Karpas-422 (cell line): ENCODE measurements at regions not wholly inside any gene's neighbourhood (a gene's known extent, or its start where the extent isn't known, plus 50 kb on each side); places are given as distances from the start of the nearest gene placed in this dataset.

Experiments used
- DNase-seq: peaks from one replicate; pipeline ENCODE4 v3.0.0-alpha.2; 2015
- H2AFZ ChIP-seq: fragments of 200-600 bp; sonication (generic); 2 replicates; pipeline ENCODE4 v1.6.1; 2014; ENCODE audit warnings: antibody characterized with exemption, low read length, mixed read lengths
- H3K27ac ChIP-seq: fragments of 200-600 bp; sonication (generic); 2 replicates; pipeline ENCODE4 v1.5.1; 2014; ENCODE audit warnings: mild to moderate bottlenecking, low read length, moderate library complexity
- H3K27me3 ChIP-seq: fragments of 200-600 bp; sonication (generic); 2 replicates; pipeline ENCODE4 v1.6.1; 2014; ENCODE audit warnings: low read length, mixed read lengths
- H3K36me3 ChIP-seq: fragments of 200-600 bp; sonication (generic); 2 replicates; pipeline ENCODE4 v1.6.1; 2014; ENCODE audit warnings: low read length, mixed read lengths; ENCODE audit not compliant: insufficient read depth
- H3K4me1 ChIP-seq: fragments of 200-600 bp; sonication (generic); 2 replicates; pipeline ENCODE4 v1.6.1; 2014; ENCODE audit warnings: mild to moderate bottlenecking, low read length, mixed read lengths
- H3K4me2 ChIP-seq: fragments of 200-600 bp; sonication (generic); 2 replicates; pipeline ENCODE4 v1.6.1; 2014; ENCODE audit warnings: low read length, low read depth, mild to moderate bottlenecking; ENCODE audit not compliant: poor library complexity, severe bottlenecking
- H3K4me3 ChIP-seq: fragments of 200-600 bp; sonication (generic); 2 replicates; pipeline ENCODE4 v1.5.1; 2014; ENCODE audit warnings: mild to moderate bottlenecking, antibody characterized with exemption, low read length, mixed read lengths
- H3K79me2 ChIP-seq: fragments of 200-600 bp; sonication (generic); 2 replicates; pipeline ENCODE4 v1.6.1; 2014; ENCODE audit warnings: mild to moderate bottlenecking, low read length, mixed read lengths
- H3K9ac ChIP-seq: fragments of 200-600 bp; sonication (generic); 2 replicates; pipeline ENCODE4 v1.6.0; 2014; ENCODE audit warnings: low read length
- H3K9me2 ChIP-seq: fragments of 200-600 bp; sonication (generic), shearing (Covaris generic); replicated peaks from 2 replicates; pipeline ENCODE4 v1.6.0; 2014; ENCODE audit warnings: mild to moderate bottlenecking, low read length, moderate library complexity; ENCODE audit not compliant: insufficient read depth
- H3K9me3 ChIP-seq: fragments of 300-700, 200-600 bp; sonication (generic); 2 replicates; pipeline ENCODE4 v1.6.1; 2014; ENCODE audit warnings: low read length, mixed read lengths
- H4K20me1 ChIP-seq: fragments of 200-600 bp; sonication (generic); 2 replicates; pipeline ENCODE4 v1.6.1; 2014; ENCODE audit warnings: mild to moderate bottlenecking, antibody characterized with exemption, low read length, low read depth; ENCODE audit not compliant: insufficient read depth

GRCh38 chr6:43871284-43871683 lies 101.3 kb downstream of the VEGFA start:
- no peaks in the 10 kb centered on the region for H3K9me3 ChIP-seq
- no peaks in the 10 kb centered on the region for H3K9me2 ChIP-seq
- no peaks in the 10 kb centered on the region for H3K27me3 ChIP-seq
- no peak overlapping the region for H2AFZ ChIP-seq
- no peaks in the 10 kb centered on the region for H4K20me1 ChIP-seq
- no peak overlapping the region for H3K4me2 ChIP-seq
- H3K4me3 ChIP-seq: no peak overlapping the region
- no peaks in the 10 kb centered on the region for H3K79me2 ChIP-seq
- no peak for DNase-seq
- no peak overlapping the region for H3K9ac ChIP-seq
- no peak overlapping the region for H3K27ac ChIP-seq
- H3K4me1 ChIP-seq: no peaks in the 10 kb centered on the region
- no peaks in the 10 kb centered on the region for H3K36me3 ChIP-seq

DNA sequence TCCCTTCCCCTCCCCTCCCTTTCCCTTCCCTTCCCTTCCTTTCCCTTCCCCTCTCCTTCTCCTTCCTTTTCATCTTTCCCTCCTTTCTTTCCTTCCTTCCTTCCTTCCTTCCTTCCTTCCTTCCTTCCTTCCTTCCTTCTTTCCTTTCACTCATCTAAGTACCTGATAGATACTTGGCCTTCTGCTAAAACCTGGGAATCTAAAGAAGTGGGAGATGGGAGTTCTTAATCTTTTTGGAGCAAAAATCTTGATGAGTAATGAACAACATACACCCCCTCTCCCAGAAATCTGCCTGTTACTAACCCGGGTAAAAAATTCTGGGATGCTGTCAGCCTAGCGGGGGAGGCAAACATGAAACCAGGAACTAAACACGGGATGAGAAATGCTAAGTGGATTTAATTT lies 100.7 kb downstream of the VEGFA start:
- H3K27ac ChIP-seq: no peak overlapping the region
- H3K4me3 ChIP-seq: no peak overlapping the region
- H4K20me1 ChIP-seq: no peaks in the 10 kb centered on the region

DNA sequence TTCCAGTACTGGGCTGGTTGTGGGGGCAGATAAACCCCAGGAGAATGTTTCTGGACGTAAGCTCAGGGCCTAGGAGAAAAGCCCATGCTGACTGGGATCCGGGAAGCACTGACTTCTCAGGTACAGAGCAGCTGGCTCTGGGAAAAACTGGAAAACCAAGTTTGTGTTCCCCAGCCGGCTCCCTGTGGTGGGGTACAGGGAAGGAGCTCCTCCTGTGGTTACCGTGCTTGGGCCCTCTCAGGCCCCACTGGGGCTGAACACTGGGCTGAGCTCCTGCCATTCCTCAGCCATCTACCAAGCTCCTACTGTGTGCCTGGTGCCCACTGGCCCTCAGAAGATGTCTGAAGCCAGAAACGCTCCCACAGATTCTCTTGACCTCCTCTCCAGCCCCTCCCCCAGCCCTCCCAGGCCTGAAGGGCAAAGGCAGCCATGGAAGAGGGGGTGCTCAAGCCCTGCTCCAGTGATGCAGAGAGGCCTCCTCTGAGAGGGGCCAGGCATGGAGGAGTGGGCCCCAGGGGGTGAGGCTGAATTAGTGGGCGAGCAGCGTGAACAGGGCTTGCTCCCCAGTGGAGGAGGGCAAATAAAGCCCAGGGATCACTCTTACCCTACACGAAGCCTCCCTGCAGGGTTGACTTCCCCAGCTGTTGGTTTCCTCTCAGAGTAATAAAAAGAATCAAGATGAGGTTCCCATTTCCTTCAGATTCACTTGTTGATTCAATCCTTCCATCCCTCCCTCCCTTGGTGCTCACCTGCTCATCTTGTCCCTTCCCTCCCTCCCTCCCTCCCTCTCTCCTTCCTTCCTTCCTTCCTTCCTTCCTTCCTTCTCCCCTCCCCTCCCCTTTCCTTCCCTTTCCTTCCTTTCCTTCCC lies 100.0 kb downstream of the VEGFA start:
- Histone ChIP-seq H3K79me2 (no peaks in the 10 kb centered on the region), H4K20me1 (no peaks in the 10 kb centered on the region), H3K4me1 (no peaks in the 10 kb centered on the region), H3K4me3 (no peak overlapping the region), H3K36me3 (no peaks in the 10 kb centered on the region), H3K27ac (no peak overlapping the region), H3K4me2 (no peak overlapping the region), H3K9ac (no peak overlapping the region), H3K9me2 (no peaks in the 10 kb centered on the region), H3K9me3 (no peaks in the 10 kb centered on the region), H3K27me3 (no peaks in the 10 kb centered on the region), H2AFZ (no peak overlapping the region)
- DNase-seq: no peak

More for the DNA sequence above, 100.7 kb downstream of the VEGFA start:
- H3K36me3 ChIP-seq: no peaks in the 10 kb centered on the region
- no peaks in the 10 kb centered on the region for H3K4me1 ChIP-seq
- no peaks in the 10 kb centered on the region for H3K27me3 ChIP-seq
- H3K9ac ChIP-seq: no peak overlapping the region
- H3K9me2 ChIP-seq: no peaks in the 10 kb centered on the region
- no peak overlapping the region for H3K4me2 ChIP-seq
- no peak overlapping the region for H2AFZ ChIP-seq
- no peaks in the 10 kb centered on the region for H3K9me3 ChIP-seq
- no peaks in the 10 kb centered on the region for H3K79me2 ChIP-seq
- no peak for DNase-seq

DNA sequence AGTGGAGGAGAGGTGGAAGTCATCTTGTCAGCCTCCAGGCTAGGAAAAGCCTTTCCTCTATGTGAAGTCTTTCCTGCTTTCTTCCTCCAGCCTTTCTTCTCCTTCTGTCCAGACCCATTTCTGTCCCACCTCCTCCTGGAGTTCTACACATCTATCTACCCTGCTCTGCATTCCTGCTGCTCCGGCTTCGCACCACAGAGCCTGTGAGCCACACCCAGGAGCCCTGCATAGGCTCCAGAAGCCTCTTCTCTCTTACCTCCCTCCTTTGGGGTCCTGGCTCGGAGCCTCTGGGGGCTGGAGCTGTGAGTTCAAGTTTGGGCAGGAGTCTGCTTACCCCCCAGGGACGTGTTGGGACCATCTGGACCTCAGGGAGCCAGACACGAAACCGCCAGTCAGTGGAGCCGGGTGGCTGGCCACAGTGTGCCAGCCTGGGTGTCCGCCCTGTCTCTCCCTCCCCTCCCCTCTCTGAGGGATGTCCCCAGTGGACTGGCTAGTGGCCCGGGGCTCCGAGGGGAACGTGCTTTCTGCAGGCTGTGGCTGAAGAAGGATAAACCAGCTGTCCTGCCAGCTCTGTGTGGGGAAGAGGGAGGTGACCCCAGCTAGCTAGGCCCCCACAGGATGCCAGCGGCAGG lies 99.2 kb downstream of the VEGFA start:
- Histone ChIP-seq H3K27ac (no peak overlapping the region), H3K27me3 (no peaks in the 10 kb centered on the region), H3K9ac (no peak overlapping the region), H3K4me2 (no peak overlapping the region), H3K79me2 (no peaks in the 10 kb centered on the region), H3K4me1 (no peaks in the 10 kb centered on the region), H2AFZ (no peak overlapping the region), H4K20me1 (no peaks in the 10 kb centered on the region), H3K36me3 (no peaks in the 10 kb centered on the region), H3K4me3 (no peak overlapping the region), H3K9me3 (no peaks in the 10 kb centered on the region), H3K9me2 (no peaks in the 10 kb centered on the region)
- no peak for DNase-seq

DNA sequence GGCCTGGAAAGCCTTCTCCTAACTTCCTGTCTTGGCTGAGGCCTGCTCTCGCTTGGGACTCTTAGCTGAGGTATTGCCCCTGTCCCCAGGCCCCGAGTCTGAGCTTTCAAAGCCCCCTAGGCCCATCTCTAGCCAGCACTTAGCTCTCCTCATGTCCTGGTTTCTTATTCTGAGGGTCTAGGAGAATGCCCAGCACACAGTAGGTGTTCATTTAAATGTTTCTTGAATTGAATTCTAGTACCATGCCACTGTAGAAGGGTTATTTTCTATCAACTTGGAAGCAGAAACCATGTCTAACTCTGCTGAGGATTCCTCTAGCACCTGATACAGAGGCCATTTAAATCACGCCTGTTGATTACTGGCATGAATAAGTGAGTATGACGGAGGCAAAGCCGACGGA lies 98.5 kb downstream of the VEGFA start:
- H3K27me3 ChIP-seq: no peaks in the 10 kb centered on the region
- H3K4me3 ChIP-seq: no peak overlapping the region
- H2AFZ ChIP-seq: no peak overlapping the region

DNA sequence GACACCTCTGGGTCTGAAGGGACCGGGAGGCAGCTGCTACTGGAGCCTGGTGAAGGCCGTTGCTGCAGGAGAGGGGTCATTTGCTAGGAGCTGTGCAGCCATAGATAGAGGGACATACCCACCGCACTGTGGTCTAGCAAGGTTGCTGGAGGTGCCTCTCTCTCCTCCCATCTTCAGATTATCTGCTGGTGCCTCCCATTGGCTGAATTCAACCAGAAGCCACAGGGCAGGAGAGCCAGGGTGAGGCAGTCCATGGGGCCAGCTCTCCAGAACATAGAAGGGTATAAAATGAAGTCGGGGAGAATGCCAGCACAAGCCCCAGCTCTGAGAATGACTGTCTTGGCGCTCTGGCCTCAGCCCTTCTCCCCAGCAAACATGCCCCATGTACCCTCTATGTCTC lies 98.0 kb downstream of the VEGFA start:
- Histone ChIP-seq H3K9ac (no peak overlapping the region), H3K79me2 (no peaks in the 10 kb centered on the region), H3K9me3 (no peaks in the 10 kb centered on the region), H3K27ac (no peak overlapping the region), H3K4me2 (no peak overlapping the region), H3K9me2 (no peaks in the 10 kb centered on the region), H3K27me3 (no peaks in the 10 kb centered on the region), H4K20me1 (no peaks in the 10 kb centered on the region), H3K4me1 (no peaks in the 10 kb centered on the region), H3K4me3 (no peak overlapping the region), H3K36me3 (no peaks in the 10 kb centered on the region), H2AFZ (no peak overlapping the region)
- DNase-seq: no peak

More for the DNA sequence above, 98.5 kb downstream of the VEGFA start:
- H3K27ac ChIP-seq: no peak overlapping the region
- H3K9me2 ChIP-seq: no peaks in the 10 kb centered on the region
- no peak overlapping the region for H3K4me2 ChIP-seq
- no peaks in the 10 kb centered on the region for H3K4me1 ChIP-seq
- H3K9me3 ChIP-seq: no peaks in the 10 kb centered on the region
- H3K79me2 ChIP-seq: no peaks in the 10 kb centered on the region
- no peak for DNase-seq
- H3K9ac ChIP-seq: no peak overlapping the region
- H4K20me1 ChIP-seq: no peaks in the 10 kb centered on the region
- no peaks in the 10 kb centered on the region for H3K36me3 ChIP-seq

GRCh38 chr6:43867246-43867645 lies 97.2 kb downstream of the VEGFA start:
- no peak overlapping the region for H3K9ac ChIP-seq
- H3K9me2 ChIP-seq: no peaks in the 10 kb centered on the region
- H3K4me3 ChIP-seq: no peak overlapping the region
- no peaks in the 10 kb centered on the region for H3K9me3 ChIP-seq
- no peaks in the 10 kb centered on the region for H3K27me3 ChIP-seq
- H3K36me3 ChIP-seq: no peaks in the 10 kb centered on the region
- H4K20me1 ChIP-seq: no peaks in the 10 kb centered on the region
- no peak overlapping the region for H3K4me2 ChIP-seq
- no peak overlapping the region for H3K27ac ChIP-seq
- no peak for DNase-seq
- H3K79me2 ChIP-seq: no peaks in the 10 kb centered on the region
- no peaks in the 10 kb centered on the region for H3K4me1 ChIP-seq
- no peak overlapping the region for H2AFZ ChIP-seq

DNA sequence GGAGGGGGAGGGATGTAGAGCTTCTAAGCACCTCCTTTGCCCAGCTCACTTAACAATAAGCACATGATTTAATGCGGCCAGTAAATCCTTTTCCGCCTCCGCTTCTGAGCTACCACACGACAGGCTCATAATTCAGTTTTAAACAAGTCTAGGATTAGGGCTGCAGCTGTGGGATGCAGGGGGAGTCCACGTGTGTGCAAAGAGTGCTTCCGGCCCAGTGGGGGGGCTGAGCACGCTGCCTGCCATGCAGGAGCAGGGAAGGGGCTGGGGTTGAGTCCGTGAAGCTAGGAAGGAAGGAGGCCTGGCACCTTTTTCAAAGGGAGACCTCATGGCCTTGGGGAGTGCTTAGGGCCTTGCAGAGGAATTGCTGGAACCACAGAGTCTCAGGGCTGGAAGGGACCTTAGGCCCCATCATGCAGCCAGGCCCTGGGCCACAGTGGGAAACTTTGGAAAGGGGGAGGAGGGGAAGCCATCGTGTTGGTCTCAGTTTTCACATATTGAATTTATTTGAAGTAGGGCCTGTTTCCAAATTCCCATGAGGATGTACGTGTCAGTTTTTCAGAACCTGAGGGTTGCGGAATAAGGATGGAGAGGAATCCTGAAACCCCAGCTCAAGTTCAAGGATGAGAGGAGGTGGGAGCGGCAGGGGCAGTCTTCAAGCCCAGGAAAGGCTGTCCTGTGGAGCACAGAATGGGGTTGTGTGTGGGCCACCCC lies 96.1 kb downstream of the VEGFA start:
- no peaks in the 10 kb centered on the region for H3K27me3 ChIP-seq
- no peak overlapping the region for H2AFZ ChIP-seq
- no peaks in the 10 kb centered on the region for H3K36me3 ChIP-seq
- H3K9me3 ChIP-seq: no peaks in the 10 kb centered on the region
- H3K4me1 ChIP-seq: no peaks in the 10 kb centered on the region
- DNase-seq: no peak
- no peaks in the 10 kb centered on the region for H3K9me2 ChIP-seq
- no peaks in the 10 kb centered on the region for H4K20me1 ChIP-seq
- H3K9ac ChIP-seq: no peak overlapping the region
- no peak overlapping the region for H3K4me3 ChIP-seq
- no peak overlapping the region for H3K27ac ChIP-seq
- H3K4me2 ChIP-seq: no peak overlapping the region
- H3K79me2 ChIP-seq: no peaks in the 10 kb centered on the region
